AG08396 (cell line): ENCODE measurements at regions not wholly inside any gene's neighbourhood (a gene's known extent, or its start where the extent isn't known, plus 50 kb on each side); places are given as distances from the start of the nearest gene placed in this dataset.

Experiments
- DNase-seq: peaks from one replicate; pipeline ENCODE4 v3.0.0; 2012; ENCODE audit warnings: low spot score, mixed read lengths

GRCh38 chr18:45430041-45430440, 185.2 kb upstream of the SLC14A2 start:
- DNase-seq, result no peak

- DNase-seq, result no peak
Observed at GRCh38 chr18:45435810-45436209, 179.5 kb upstream of the SLC14A2 start.

- no peak for DNase-seq
Observed at GRCh38 chr18:45437366-45437765, 177.9 kb upstream of the SLC14A2 start.

GRCh38 chr18:45439851-45440645, 175.2 kb upstream of the SLC14A2 start:
- no peak for DNase-seq

DNA sequence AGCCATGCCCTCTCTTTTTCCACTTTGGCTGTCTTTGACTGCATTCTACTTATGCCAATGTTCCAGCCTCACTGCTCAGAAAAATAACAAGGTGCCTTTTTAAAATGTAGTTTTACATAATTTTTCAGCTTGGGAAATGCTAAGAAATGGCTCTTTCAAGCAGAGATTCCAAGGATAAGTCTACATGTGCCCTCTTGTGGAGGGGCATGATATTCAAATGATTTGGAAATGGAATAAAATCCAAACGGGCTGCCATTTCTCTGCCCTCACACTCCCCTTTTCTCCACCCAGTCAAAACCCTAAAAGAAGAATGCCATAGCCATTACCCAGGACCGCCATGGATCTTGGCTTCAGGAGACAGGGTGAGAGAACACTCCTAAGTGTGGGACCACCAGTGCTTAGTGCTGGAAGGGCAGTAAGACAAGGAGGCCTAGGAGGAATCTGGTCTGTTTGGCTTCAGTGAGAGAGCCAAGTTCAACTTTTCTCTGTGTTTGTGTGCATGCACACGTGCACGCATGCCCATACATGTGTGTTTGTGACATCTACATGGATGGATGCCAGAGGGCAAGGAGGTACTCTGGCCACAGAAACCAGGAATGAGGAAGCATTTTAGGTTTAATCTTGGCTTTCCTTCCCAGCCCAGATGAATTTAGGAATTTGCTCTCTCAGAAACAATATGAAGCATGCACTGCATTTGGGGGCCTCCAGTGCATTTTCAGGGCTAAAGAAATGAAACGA, 174.0 kb upstream of the SLC14A2 start:
- DNase-seq, result peak; percentile 20

DNA sequence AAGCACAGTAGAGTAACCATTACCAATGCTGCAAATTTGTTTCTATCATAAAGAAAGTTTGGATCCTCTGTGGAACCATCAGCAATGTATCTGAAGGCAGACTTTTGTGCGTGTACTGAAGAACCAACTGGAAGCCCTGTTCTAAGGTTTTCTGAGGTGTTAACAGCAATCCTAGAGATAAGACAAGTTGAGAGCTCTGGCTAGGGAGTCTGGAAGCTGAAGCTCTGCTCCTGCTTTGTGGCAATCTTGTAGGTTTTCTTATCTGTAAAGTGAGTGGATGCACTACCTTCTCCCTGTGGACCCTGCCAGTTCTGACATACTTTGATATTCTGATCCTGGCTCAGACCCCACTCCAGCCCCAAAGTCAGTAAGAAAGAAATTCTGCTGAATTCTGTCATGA, 171.2 kb upstream of the SLC14A2 start:
- DNase-seq, result no peak

- DNase-seq, result no peak
Observed at GRCh38 chr18:45447355-45448265, 167.7 kb upstream of the SLC14A2 start.

GRCh38 chr18:45448871-45449270, 166.4 kb upstream of the SLC14A2 start:
- DNase-seq, result no peak

DNA sequence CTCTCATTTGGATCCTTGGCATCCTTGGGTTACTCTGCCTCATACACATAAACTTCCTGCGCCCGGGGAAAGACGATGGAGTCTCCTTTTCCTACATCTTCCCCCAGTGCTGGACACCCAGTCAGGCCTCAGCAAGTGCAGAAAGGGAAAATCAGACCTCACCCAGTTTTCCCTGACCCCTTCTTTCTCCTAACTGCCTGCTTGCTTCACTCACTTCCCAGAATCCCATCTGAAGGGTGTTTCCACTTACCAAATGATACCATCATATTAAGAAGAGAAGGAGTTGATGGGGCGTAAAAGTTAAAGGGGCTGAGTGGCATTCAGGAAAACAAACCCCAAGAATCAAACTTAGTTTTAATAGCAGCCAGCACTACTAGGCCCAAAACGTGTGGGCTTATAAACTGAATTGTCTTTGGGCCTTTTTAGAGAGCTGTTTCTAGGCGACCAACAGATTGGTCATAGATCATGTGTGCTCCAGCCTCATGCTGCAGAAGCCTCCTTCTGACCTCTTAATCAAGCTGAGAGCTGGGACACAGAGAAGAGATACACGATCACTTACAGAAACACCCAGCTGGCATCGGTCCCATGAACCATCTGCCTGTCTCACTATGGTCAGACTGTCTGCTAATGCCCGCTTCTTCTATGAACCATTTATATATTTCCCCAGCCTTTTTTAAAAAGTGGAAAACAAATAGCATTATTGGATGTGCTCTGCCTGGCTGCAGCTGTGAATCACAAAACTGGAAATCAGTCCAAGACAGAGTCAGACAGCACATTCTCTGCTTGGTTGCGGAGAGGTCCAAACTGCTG, 165.7 kb upstream of the SLC14A2 start:
- DNase-seq, result peak; percentile 26

DNA sequence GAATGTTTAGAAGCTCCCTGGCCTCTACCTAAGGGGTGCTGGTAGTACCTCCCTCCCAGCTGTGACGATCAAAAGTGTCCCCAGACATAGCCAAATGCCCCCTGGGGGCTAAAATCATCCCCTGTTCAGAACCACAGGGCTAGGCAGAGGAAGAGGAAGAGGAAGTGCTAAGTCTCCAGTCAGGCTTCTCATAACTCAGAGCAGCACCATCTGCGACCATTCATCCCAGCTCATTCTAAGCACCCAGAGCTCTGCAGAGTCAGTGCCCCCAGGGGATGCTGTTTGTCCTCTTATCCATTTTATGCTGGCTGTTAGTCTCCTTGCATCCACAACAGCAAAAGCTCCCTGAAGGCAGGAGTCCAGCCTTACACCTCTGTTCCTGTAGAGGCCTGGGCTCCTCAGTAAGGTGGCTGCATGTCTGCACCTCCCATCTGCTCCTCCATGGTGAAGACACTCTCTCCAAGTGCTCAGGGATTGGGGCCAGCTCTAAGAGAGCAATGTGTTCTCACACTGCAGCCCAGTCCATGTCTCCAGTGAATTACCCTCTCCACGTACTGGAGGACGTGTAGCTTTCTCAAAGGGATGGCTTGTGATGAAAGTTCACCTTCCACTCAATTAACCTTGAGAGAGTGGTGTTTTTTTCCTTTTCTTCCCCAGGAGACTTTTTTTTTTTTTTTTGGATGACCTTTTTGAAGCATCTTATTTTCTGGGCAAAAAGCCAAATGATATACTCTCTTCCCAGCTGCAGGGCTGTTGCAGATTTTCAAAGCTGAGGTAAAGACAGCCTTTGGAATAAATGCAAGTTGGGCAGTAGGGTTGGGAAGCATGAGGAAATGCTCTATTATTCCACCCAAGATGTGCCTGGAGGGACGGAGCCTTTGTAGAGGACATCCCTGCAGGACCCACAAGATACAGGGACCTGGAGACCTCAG, 158.9 kb upstream of the SLC14A2 start:
- no peak for DNase-seq

DNA sequence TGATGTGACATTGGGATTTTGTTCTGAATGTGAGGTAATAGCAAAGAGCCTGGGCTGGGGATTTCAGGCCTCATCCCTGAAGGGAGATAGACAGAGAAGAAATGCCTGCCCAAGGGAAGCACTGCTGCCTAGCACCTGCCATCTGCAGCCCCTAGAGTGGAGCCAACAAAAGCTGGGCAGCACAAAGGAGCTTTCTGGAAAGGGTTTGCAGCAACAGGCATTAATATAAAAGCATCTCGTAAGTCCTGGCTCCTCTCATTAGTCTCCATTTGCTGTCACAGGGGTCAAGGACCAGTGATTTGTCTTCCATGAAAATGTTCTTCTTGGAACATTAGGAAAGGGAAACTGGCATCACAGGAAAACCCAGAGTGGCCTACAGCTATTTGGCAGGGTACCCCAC, 157.2 kb upstream of the SLC14A2 start:
- DNase-seq, result no peak

GRCh38 chr18:45462179-45462578, 153.1 kb upstream of the SLC14A2 start:
- no peak for DNase-seq

- DNase-seq, result no peak
Observed at GRCh38 chr18:45463451-45463850, 151.8 kb upstream of the SLC14A2 start.

GRCh38 chr18:45464619-45465018, 150.7 kb upstream of the SLC14A2 start:
- DNase-seq, result no peak

GRCh38 chr18:45467293-45467692, 148.0 kb upstream of the SLC14A2 start:
- no peak for DNase-seq

DNA sequence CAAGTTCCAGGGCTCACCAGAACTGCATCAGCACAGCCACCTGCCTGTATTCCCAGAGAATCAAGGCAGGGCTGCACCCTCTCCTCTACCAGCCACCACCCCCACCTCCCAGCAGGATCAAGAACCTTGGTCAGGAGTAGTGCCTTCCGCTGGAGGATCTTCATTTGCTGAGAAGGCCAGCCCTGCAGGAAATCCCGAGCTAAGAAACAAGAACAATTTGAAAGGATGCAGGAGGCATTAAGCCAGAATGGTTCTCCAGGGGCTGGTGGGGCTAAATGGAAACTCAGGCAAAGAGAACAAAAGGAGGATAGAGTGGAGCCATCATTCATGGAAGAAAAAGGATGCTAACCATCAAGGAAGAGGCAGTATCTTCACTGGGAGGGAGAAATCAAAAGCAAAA, 147.3 kb upstream of the SLC14A2 start:
- DNase-seq, result no peak

DNA sequence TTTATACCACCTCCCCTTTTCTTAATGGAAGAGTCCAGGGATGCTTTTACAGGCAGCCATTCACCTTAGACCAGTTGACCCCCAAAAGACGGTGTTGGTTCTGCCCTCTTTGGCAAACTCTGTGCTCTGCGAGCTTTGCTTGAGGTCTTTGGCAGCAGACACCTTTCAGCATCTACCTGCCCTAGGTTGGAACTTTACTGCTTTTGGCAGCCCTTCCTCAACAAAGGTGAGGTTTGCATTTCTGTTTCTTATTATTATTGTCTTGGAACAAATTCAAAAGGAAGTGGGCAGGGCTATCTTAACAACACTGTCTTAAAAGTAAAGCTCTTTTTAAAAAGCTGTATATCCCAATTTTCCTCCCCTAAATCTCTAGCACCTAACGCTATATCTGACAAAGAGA, 136.4 kb upstream of the SLC14A2 start:
- DNase-seq, result no peak

DNA sequence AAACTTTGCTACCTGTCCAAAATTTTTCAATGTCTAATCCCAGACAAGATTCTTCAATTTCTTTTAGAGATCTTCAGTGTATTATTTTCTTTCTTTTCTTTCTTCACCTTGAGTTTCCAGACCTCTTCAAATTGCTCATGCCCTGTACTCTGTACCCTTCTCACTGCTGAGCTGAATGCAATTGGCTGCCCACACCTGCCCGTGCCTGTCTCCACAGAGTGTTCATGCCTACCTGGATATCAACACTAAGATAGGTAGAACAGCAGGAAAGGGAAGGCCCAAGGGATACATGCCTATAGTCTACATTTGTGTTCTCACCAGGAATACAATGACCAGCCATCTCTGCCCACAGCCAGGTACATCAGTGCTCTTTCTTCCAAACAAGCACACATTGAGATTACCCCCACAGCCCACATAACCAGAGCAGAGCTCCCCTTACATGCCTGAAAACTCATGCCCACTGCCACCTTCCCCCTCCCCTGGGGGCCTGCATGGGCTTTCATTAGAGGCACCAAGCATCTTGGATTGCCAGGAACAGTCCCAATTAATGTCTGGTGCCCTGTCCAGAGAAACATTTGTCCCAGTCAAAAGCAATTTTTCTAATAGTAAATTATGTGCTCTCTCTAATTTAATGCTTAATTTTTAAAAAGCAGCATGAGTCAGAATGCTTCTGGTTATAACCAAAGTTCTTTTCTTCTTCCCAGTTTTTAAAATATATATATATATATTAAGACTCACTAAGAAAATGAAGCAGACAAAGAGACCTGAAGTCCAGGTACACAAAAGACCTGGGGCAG, 134.9 kb upstream of the SLC14A2 start:
- no peak for DNase-seq

GRCh38 chr18:45481821-45482220, 133.5 kb upstream of the SLC14A2 start:
- no peak for DNase-seq

- no peak for DNase-seq
Observed at GRCh38 chr18:45482286-45482685, 133.0 kb upstream of the SLC14A2 start.
